Lower lobe of right lung (tissue), 2 donors: ENCODE measurements at regions not wholly inside any gene's neighbourhood (a gene's known extent, or its start where the extent isn't known, plus 50 kb on each side); places are given as distances from the start of the nearest gene placed in this dataset.

Experiments
- ATAC-seq, 2 donors: fragments of 200-7000 bp; cut with Tn5 transposase; one replicate each; pipeline ENCODE4 v1.9.1; 2020 to 2022; ENCODE audit warnings: mild to moderate bottlenecking in 2 of 2, moderate library complexity in 2 of 2
- DNase-seq: peaks from one replicate; pipeline ENCODE4 v3.0.0-alpha.2; 2020
- H3K27ac ChIP-seq: fragments of 200-600 bp; one replicate; pipeline ENCODE4 v1.8.0; 2022
- H3K27me3 ChIP-seq: fragments of 200-600 bp; one replicate; pipeline ENCODE4 v1.8.0; 2022; ENCODE audit warnings: low read depth
- H3K36me3 ChIP-seq: fragments of 200-600 bp; one replicate; pipeline ENCODE4 v1.8.0; 2022; ENCODE audit warnings: mild to moderate bottlenecking
- H3K4me1 ChIP-seq: fragments of 200-600 bp; one replicate; pipeline ENCODE4 v1.8.0; 2022
- H3K4me3 ChIP-seq: fragments of 200-600 bp; one replicate; pipeline ENCODE4 v1.8.0; 2022; ENCODE audit warnings: mild to moderate bottlenecking
- H3K9me3 ChIP-seq: fragments of 200-600 bp; one replicate; pipeline ENCODE4 v1.8.0; 2022
- intact Hi-C: fragments of 100-400 bp; cut with DNase I; formaldehyde crosslinking; loops from one replicate; pipeline ENCODE4 v1.11.0; 2022
- TF ChIP-seq, protein P1 (sequence below): fragments of 200-600 bp; IDR thresholded peaks from one replicate; pipeline ENCODE4 v1.8.0; 2022; ENCODE audit warnings: antibody characterized with exemption, mild to moderate bottlenecking
- donor health status: DM: no; HTN: yes; CAD: no; lungs with severe emphysema.

GRCh38 chr5:176741561-176742211, 68.7 kb upstream of the UNC5A start:
- Histone ChIP-seq H3K4me3 (no peak overlapping the region), H3K27ac (no peak overlapping the region), H3K9me3 (no peaks in the 10 kb centered on the region), H3K36me3 (no peaks in the 10 kb centered on the region), H3K4me1 (peaks cover 7% of the 10 kb centered on the region), H3K27me3 (peaks cover 92% of the 10 kb centered on the region)
- ATAC-seq (no peak), DNase-seq (no peak)
- TF ChIP-seq, protein P1, sequence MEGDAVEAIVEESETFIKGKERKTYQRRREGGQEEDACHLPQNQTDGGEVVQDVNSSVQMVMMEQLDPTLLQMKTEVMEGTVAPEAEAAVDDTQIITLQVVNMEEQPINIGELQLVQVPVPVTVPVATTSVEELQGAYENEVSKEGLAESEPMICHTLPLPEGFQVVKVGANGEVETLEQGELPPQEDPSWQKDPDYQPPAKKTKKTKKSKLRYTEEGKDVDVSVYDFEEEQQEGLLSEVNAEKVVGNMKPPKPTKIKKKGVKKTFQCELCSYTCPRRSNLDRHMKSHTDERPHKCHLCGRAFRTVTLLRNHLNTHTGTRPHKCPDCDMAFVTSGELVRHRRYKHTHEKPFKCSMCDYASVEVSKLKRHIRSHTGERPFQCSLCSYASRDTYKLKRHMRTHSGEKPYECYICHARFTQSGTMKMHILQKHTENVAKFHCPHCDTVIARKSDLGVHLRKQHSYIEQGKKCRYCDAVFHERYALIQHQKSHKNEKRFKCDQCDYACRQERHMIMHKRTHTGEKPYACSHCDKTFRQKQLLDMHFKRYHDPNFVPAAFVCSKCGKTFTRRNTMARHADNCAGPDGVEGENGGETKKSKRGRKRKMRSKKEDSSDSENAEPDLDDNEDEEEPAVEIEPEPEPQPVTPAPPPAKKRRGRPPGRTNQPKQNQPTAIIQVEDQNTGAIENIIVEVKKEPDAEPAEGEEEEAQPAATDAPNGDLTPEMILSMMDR, result no peak
- intact Hi-C loops, result no loop called here

- Histone ChIP-seq H3K4me3 (no peak overlapping the region), H3K4me1 (peaks cover 7% of the 10 kb centered on the region), H3K27me3 (peaks cover 94% of the 10 kb centered on the region), H3K9me3 (no peaks in the 10 kb centered on the region), H3K27ac (no peak overlapping the region), H3K36me3 (no peaks in the 10 kb centered on the region)
- no peak for DNase-seq
- TF ChIP-seq, protein P1, result no peak
- intact Hi-C loops, result no loop called here
- ATAC-seq, result no peak
Measured at GRCh38 chr5:176742246-176743105, 67.9 kb upstream of the UNC5A start.

DNA sequence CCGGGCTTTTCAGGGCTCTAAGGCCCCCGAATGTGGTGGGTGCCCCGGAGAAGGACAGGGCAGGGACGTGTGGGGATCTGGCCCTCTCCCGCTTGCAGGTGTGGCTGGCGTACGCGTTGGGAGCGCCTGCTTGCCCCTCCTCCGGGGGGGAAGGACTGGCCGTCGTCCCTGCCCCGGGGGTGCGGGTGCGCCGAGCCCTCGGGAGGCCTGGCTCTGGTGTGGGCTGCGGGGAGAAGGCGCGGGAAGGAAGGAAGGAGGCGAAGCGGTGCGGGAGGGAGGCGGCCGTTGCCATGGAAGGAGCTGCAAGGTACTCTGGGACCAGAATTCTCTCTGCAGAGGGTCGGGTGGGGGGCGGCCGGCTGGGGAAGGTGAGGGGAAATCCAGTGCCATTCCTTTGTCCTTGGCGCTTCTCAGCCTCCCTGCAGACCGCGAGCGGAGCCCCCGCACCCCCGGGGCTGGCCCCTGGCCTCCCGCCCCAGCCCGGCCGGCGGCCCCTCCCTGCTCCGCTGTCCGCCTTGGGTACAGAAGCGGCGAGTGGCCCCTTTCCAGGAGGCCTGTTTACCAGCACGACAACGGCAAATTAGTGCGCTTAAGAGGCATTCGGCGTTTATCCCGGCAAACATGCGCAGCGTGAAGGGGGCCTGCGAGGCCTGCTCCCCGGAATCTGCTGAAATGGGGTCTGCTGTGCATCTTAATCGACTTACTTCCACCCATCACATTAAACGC, 67.1 kb upstream of the UNC5A start:
- H3K36me3 ChIP-seq, result no peaks in the 10 kb centered on the region
- intact Hi-C loops, result no loop called here
- peaks cover 7% of the 10 kb centered on the region for H3K4me1 ChIP-seq
- H3K27ac ChIP-seq, result no peak overlapping the region
- TF ChIP-seq, protein P1, result no peak
- H3K27me3 ChIP-seq, result peaks cover 94% of the 10 kb centered on the region
- DNase-seq (no peak), ATAC-seq (no peak)
- H3K9me3 ChIP-seq, result no peaks in the 10 kb centered on the region
- H3K4me3 ChIP-seq, result no peak overlapping the region

GRCh38 chr5:176743868-176744583, 66.3 kb upstream of the UNC5A start:
- H3K4me1 ChIP-seq, result peaks cover 7% of the 10 kb centered on the region
- H3K27me3 ChIP-seq, result peaks cover 95% of the 10 kb centered on the region
- ATAC-seq (no peak), DNase-seq (no peak)
- H3K4me3 ChIP-seq, result no peak overlapping the region
- no peaks in the 10 kb centered on the region for H3K9me3 ChIP-seq
- no peak overlapping the region for H3K27ac ChIP-seq
- intact Hi-C loops, result no loop called here
- TF ChIP-seq, protein P1, result no peak
- H3K36me3 ChIP-seq, result no peaks in the 10 kb centered on the region

- Histone ChIP-seq H3K4me1 (peaks cover 7% of the 10 kb centered on the region), H3K4me3 (no peak overlapping the region), H3K9me3 (no peaks in the 10 kb centered on the region), H3K36me3 (no peaks in the 10 kb centered on the region), H3K27ac (no peak overlapping the region), H3K27me3 (peaks cover 94% of the 10 kb centered on the region)
- TF ChIP-seq, protein P1, result no peak
- DNase-seq (no peak), ATAC-seq (no peak)
- intact Hi-C loops, result no loop called here
Measured at GRCh38 chr5:176744584-176744965, 65.8 kb upstream of the UNC5A start.
